HEK293T (cell line): ENCODE measurements at regions not wholly inside any gene's neighbourhood (a gene's known extent, or its start where the extent isn't known, plus 50 kb on each side); places are given as distances from the start of the nearest gene placed in this dataset.

Source experiments
- CTCF ChIA-PET: fragments of 350-600 bp; formaldehyde crosslinking; extraction: SDS; loops from one replicate; lab custom pipeline; 2021; ENCODE audit warnings: antibody characterized with exemption, inconsistent platforms; lab: Yijun Ruan, JAX
- POLR2A ChIA-PET: fragments of 350-600 bp; formaldehyde crosslinking; extraction: SDS; loops from one replicate; lab custom pipeline; 2020; ENCODE audit warnings: antibody characterized with exemption, inconsistent platforms; lab: Yijun Ruan, JAX
- DNase-seq: peaks from one replicate; pipeline ENCODE4 v3.0.0; 2012; ENCODE audit warnings: mixed read lengths; ENCODE audit errors: extremely low spot score
- ARNT ChIP-seq: fragments of 450-650 bp; IDR thresholded peaks from 2 replicates; pipeline ENCODE4 v1.6.1; 2017; ENCODE audit warnings: mild to moderate bottlenecking
- BHLHE40 ChIP-seq: fragments of 450-650 bp; IDR thresholded peaks from 2 replicates; pipeline ENCODE4 v1.6.1; 2016; ENCODE audit warnings: mild to moderate bottlenecking, moderate library complexity, borderline replicate concordance
- CTBP1 ChIP-seq: fragments of 450-650 bp; IDR thresholded peaks from 2 replicates; pipeline ENCODE4 v1.6.1; 2016; ENCODE audit warnings: borderline replicate concordance
- ELF4 ChIP-seq: fragments of 450-650 bp; IDR thresholded peaks from 2 replicates; pipeline ENCODE4 v1.6.1; 2017; ENCODE audit warnings: antibody characterized with exemption
- FOXA1 ChIP-seq: fragments of 450-650 bp; IDR thresholded peaks from 2 replicates; pipeline ENCODE4 v1.6.1; 2016; ENCODE audit warnings: mild to moderate bottlenecking
- FOXK2 ChIP-seq: fragments of 450-650 bp; IDR thresholded peaks from 2 replicates; pipeline ENCODE4 v1.6.1; 2016; ENCODE audit warnings: mild to moderate bottlenecking
- FOXM1 ChIP-seq: fragments of 450-650 bp; IDR thresholded peaks from 2 replicates; pipeline ENCODE4 v1.6.1; 2017; ENCODE audit warnings: mild to moderate bottlenecking, borderline replicate concordance
- HDGF ChIP-seq: fragments of 450-650 bp; IDR thresholded peaks from 2 replicates; pipeline ENCODE4 v1.6.1; 2017; ENCODE audit warnings: antibody characterized with exemption, borderline replicate concordance
- L3MBTL2 ChIP-seq: fragments of 450-650 bp; conservative IDR thresholded peaks from 2 replicates; pipeline ENCODE4 v1.6.1; 2016; ENCODE audit warnings: mild to moderate bottlenecking
- LEF1 ChIP-seq: fragments of 450-650 bp; IDR thresholded peaks from 2 replicates; pipeline ENCODE4 v1.6.1; 2017; ENCODE audit warnings: mild to moderate bottlenecking, borderline replicate concordance
- NFRKB ChIP-seq: fragments of 450-650 bp; IDR thresholded peaks from 2 replicates; pipeline ENCODE4 v1.6.1; 2016; ENCODE audit warnings: mild to moderate bottlenecking, moderate library complexity
- SP1 ChIP-seq: fragments of 450-650 bp; IDR thresholded peaks from 2 replicates; pipeline ENCODE4 v1.6.1; 2017
- SUZ12 ChIP-seq: fragments of 450-650 bp; IDR thresholded peaks from 2 replicates; pipeline ENCODE4 v1.6.1; 2016; ENCODE audit warnings: mild to moderate bottlenecking
- TARDBP ChIP-seq: fragments of 450-650 bp; IDR thresholded peaks from 2 replicates; pipeline ENCODE4 v1.6.1; 2016
- ZNF384 ChIP-seq: fragments of 450-650 bp; IDR thresholded peaks from 2 replicates; pipeline ENCODE4 v1.6.1; 2016
- TF ChIP-seq, protein P1 (sequence below): fragments of 450-650 bp; IDR thresholded peaks from 2 replicates; pipeline ENCODE4 v1.6.1; 2016

DNA sequence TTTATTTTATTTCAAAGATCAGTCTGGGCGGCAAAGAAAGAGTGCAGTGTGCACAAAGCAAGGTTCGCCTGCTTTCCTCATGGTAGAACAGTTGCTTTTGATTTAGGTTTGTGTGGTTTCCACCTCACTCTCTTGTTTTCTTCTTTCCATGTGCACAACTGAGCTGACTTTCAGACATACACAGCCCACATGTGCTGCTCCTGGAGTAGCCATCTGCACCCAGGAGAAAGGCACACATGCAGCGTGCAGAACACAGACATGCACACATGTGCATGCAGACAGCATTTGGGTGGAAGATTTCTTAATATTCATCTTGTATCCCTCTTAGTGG, 302.1 kb downstream of the FZD1 start:
- TF ChIP-seq, protein P1, sequence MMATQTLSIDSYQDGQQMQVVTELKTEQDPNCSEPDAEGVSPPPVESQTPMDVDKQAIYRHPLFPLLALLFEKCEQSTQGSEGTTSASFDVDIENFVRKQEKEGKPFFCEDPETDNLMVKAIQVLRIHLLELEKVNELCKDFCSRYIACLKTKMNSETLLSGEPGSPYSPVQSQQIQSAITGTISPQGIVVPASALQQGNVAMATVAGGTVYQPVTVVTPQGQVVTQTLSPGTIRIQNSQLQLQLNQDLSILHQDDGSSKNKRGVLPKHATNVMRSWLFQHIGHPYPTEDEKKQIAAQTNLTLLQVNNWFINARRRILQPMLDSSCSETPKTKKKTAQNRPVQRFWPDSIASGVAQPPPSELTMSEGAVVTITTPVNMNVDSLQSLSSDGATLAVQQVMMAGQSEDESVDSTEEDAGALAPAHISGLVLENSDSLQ, result no peak
- TF ChIP-seq HDGF (no peak), L3MBTL2 (no peak), FOXM1 (no peak), ZNF384 (no peak), TARDBP (no peak), CTBP1 (no peak), ARNT (no peak), FOXA1 (no peak)
- POLR2A ChIA-PET, result no interaction called here
- CTCF ChIA-PET, result no interaction called here
- no peak for DNase-seq

DNA sequence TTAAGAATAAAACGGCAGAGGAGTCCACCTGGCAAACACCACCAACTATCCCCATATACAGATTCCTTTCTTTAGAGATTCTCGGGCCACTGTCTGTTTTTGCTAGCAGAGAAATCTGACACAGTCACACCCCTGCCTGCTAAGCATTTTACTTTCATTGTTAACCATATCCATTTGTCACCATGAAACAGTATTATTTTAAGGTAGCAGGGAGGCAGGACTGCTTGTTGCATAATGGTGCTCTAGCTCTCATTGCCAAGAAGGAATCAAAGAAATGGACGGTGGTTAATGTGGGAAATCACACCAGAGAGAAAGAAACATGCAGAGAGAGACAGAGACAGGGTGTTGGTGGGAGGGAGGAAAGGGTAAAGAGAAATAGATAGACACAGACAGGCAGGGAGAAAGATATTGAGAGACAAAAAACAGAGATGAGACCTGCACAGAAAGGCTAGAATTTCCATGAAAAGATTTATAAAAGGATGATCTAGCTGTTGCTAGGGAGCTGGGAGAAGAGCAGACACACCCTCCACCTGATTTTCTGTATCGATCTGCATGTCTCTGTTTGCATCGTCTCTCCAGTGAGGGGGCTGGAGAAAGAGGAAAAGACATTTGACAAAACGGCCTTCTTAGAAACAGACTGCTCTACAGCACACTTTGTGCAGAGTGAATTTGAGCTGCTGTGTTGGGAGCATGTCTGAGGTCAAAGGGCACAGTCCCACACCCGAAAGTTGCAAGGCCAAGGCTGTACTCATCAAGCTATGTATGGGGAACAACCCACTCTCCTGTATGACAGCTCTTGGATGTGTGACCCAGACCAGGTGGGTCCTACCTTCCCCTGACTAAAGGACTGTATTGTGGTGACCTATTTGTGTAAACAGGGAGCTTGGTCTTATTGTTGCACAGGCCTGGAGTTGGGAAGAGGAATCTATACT, 303.1 kb downstream of the FZD1 start:
- ChIA-PET CTCF (no interaction called here), POLR2A (interaction anchor here (0.6 kb wide), 1 partner anchor 39 kb away, joined by 3 read pairs; no protein-coding TSS in a partner anchor)
- TF ChIP-seq TARDBP (no peak), FOXM1 (no peak)
- DNase-seq, result no peak

DNA sequence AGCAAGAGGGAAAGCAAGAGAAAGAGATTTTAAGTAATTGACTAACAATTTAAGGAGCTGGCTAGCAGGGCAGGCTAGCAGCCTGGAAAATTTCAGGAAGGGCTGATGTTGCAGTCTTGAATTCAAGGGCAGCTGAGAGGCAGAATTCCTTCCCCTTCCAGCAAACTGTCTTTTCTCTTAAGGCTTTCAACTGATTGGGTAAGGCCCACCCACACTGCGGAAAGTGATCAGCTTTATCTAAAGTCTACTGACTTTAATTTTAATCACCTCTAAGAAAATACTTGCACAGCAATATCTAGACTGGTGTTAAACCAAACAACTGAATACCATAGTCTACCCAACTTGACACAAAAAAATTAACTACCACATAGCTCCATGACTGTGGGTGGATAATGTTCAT, 303.9 kb downstream of the FZD1 start:
- CTCF ChIA-PET, result no interaction called here
- TF ChIP-seq CTBP1 (no peak), FOXK2 (no peak), HDGF (no peak), SP1 (no peak), L3MBTL2 (no peak), FOXM1 (no peak), ARNT (no peak), TARDBP (no peak), LEF1 (no peak), BHLHE40 (no peak), NFRKB (no peak), FOXA1 (no peak), ELF4 (no peak), SUZ12 (no peak), ZNF384 (no peak)
- TF ChIP-seq, protein P1, result no peak
- POLR2A ChIA-PET, result interaction anchor here (0.6 kb wide), 1 partner anchor 40 kb away, joined by 3 read pairs; no protein-coding TSS in a partner anchor
- no peak for DNase-seq

DNA sequence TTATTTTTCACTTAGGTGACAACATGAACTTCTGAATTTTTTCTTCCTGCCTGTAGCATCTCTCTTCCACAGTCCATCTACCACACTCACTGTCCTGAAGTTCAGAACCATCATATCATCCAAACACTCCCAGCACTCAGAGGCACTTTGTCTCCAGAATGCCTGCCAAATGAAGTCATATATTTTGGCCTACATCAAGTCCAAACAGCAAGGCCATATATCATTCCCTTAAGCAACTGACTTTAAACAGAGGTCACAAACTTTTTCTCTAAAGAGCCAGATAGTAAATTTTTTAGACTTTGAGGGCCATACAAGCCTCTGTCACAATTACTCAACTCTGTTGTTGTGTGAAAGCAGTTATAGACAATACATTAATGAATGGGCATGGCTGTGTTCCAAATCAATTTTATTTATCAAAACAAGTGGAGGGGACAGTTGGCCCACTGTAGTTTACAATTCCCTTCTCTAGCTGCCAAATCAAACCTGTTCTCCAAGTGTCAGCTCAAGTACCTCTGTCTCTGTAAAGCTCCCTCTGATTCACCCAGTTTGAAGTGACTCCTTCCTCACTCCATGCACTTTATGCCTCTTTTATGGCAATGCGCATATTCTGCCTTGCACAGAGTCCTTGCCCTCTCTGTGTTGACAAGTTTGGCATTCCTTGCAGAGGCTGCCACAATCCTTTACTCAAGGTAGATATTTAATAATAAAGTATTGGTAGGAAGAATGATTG, 305.7 kb downstream of the FZD1 start:
- ChIA-PET CTCF (no interaction called here), POLR2A (no interaction called here)
- no peak for TF ChIP-seq SUZ12
- no peak for TF ChIP-seq TARDBP
- no peak for TF ChIP-seq ELF4
- DNase-seq, result no peak

DNA sequence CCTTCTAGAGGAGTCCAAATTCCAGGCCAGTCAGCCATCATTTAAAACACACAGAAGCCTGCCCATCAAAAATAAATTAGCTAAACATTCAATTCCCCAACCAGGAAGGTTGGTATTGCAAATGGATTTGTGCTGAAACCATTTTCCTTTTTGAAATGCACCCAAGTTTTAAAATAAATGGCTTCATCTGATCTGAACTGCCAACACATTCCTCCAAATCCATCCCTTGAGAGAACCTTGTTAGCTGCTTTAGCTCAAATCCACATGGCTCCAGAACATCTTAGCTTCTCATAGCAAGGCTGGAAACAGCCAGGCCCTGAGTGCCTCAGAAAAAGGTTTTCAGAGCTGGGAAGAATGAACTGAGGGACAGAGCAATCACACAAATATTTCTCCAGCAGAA, 306.3 kb downstream of the FZD1 start:
- DNase-seq, result no peak
- ChIA-PET CTCF (no interaction called here), POLR2A (no interaction called here)
- TF ChIP-seq ZNF384, result no peak
- no peak for TF ChIP-seq FOXK2
- no peak for TF ChIP-seq BHLHE40
- TF ChIP-seq, protein P1, result no peak
- TF ChIP-seq SP1, result no peak
- TF ChIP-seq L3MBTL2, result no peak
- TF ChIP-seq TARDBP, result no peak
- TF ChIP-seq ARNT, result no peak
- no peak for TF ChIP-seq NFRKB
- no peak for TF ChIP-seq ELF4
- no peak for TF ChIP-seq HDGF
- no peak for TF ChIP-seq FOXM1
- TF ChIP-seq FOXA1, result no peak

DNA sequence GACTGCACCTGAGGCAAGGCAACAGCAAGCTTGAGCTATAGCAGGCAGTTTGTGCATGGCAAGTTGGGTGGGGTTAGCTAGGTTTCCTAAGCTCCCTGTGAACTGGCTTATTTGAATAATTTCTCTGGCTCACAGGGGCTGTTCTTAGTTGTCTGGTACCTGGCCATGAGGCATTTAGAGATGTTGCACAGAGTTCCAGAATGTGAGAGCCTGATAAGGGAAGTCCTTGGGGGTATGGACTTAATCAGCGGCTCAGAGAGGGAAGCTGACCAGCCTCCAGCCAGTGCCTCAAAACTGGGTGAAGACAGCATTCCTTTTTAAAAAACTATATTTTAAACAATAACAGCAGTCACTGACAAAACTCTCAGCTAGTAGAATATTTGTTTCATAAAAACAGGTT, 307.4 kb downstream of the FZD1 start:
- DNase-seq, result no peak
- POLR2A ChIA-PET, result no interaction called here
- TF ChIP-seq FOXA1 (no peak), FOXM1 (no peak), HDGF (no peak), NFRKB (no peak), ARNT (no peak), LEF1 (no peak), ZNF384 (no peak), BHLHE40 (no peak), SUZ12 (no peak), SP1 (no peak), TARDBP (no peak), L3MBTL2 (no peak), FOXK2 (no peak), ELF4 (no peak), CTBP1 (no peak)
- TF ChIP-seq, protein P1, result no peak
- CTCF ChIA-PET, result no interaction called here
